ENCODE measurements at regions not wholly inside any gene's neighbourhood (a gene's known extent, or its start where the extent isn't known, plus 50 kb on each side); places are given as distances from the start of the nearest gene placed in this dataset.

DNA sequence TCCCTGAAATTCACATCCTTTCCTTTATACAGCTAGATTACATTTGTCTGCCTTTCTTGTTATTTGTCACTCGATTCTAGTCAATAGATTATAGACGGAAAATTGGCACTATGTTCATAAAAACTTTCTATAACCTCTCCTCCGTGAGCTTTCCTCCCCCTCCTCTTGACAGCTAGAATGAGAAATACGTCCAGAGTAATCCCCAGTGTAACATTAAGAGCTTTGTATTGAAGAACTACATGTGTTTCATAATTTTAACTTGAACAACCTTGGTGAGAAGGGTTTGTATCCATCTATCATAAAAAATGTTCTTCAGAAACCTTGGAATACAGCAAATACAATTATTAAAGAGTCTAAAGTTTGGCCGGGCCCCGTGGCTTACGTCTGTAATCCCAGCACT is 1707.4 kb downstream of the PCDH7 start:
- TF ChIP-seq GATA3 (IDR thresholded peaks at IDR 0.05; ENCODE audit: low read depth, low read length): no peak
- no peak for TF ChIP-seq GATA2 (IDR thresholded peaks at IDR 0.05; ENCODE audit: low read depth, low read length)

Data from SH-SY5Y (cell line).